ENCODE measurements at regions not wholly inside any gene's neighbourhood (a gene's known extent, or its start where the extent isn't known, plus 50 kb on each side); places are given as distances from the start of the nearest gene placed in this dataset.

DNA sequence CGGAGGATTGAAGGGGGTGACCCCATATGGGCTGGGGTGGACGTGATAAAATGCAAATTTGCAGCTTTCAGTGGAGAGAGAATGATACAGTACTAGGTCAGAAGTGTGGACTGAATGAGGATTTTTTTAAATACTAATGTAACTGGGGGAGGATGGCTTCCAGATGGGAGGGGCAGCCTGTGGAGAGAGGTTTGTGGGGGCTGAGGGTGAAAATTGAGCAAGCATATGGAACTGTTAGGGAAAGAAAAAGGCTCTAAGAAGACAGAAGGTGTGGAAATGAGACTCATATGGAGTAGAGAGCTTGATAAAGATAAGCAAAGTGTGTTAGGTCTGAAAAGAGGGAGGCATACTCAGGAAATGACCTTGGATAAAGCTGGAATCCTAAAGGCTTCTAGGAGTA is 926.4 kb downstream of the IGSF11 start:
- no peaks in the 10 kb centered on the region for H3K36me3 ChIP-seq (replicated peaks in 1 of 2; ENCODE audit: control insufficient read depth in 1 of 2, insufficient read depth in 2 of 2, low read length in 1 of 2)
- WGBS (ENCODE audit: low lambda C conversion rate), result 47% methylated on average over 2 of the region's 2 CpGs
- H4K20me1 ChIP-seq (ENCODE audit: insufficient read depth), result no peaks in the 10 kb centered on the region
- TF ChIP-seq, protein P1, sequence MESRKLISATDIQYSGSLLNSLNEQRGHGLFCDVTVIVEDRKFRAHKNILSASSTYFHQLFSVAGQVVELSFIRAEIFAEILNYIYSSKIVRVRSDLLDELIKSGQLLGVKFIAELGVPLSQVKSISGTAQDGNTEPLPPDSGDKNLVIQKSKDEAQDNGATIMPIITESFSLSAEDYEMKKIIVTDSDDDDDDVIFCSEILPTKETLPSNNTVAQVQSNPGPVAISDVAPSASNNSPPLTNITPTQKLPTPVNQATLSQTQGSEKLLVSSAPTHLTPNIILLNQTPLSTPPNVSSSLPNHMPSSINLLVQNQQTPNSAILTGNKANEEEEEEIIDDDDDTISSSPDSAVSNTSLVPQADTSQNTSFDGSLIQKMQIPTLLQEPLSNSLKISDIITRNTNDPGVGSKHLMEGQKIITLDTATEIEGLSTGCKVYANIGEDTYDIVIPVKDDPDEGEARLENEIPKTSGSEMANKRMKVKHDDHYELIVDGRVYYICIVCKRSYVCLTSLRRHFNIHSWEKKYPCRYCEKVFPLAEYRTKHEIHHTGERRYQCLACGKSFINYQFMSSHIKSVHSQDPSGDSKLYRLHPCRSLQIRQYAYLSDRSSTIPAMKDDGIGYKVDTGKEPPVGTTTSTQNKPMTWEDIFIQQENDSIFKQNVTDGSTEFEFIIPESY (IDR thresholded peaks at IDR 0.05; ENCODE audit: borderline replicate concordance, low read depth), result no peak
- TF ChIP-seq, protein P2, sequence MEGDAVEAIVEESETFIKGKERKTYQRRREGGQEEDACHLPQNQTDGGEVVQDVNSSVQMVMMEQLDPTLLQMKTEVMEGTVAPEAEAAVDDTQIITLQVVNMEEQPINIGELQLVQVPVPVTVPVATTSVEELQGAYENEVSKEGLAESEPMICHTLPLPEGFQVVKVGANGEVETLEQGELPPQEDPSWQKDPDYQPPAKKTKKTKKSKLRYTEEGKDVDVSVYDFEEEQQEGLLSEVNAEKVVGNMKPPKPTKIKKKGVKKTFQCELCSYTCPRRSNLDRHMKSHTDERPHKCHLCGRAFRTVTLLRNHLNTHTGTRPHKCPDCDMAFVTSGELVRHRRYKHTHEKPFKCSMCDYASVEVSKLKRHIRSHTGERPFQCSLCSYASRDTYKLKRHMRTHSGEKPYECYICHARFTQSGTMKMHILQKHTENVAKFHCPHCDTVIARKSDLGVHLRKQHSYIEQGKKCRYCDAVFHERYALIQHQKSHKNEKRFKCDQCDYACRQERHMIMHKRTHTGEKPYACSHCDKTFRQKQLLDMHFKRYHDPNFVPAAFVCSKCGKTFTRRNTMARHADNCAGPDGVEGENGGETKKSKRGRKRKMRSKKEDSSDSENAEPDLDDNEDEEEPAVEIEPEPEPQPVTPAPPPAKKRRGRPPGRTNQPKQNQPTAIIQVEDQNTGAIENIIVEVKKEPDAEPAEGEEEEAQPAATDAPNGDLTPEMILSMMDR (IDR thresholded peaks at IDR 0.05), result no peak
- TF ChIP-seq RXRA (IDR thresholded peaks at IDR 0.05; ENCODE audit: borderline replicate concordance, low read depth), result no peak
- no peak for TF ChIP-seq EP300 (IDR thresholded peaks at IDR 0.05; ENCODE audit: borderline replicate concordance in 1 of 2, low read depth in 1 of 2, low read length in 1 of 2)
- TF ChIP-seq JUND (IDR thresholded peaks at IDR 0.05), result no peak
- TF ChIP-seq GABPA (IDR thresholded peaks at IDR 0.05; ENCODE audit: low read depth), result no peak
- no peak for TF ChIP-seq FOXM1 (IDR thresholded peaks at IDR 0.05; ENCODE audit: low read depth)
- TF ChIP-seq POLR2AphosphoS5 (IDR thresholded peaks at IDR 0.05; ENCODE audit: low read depth, low read length), result no peak
- no peak for TF ChIP-seq SMC3 (IDR thresholded peaks at IDR 0.05; ENCODE audit: low read depth, low read length)
- no peak for TF ChIP-seq MXI1 (IDR thresholded peaks at IDR 0.05; ENCODE audit: low read depth, low read length)
- no peak for TF ChIP-seq RAD21 (IDR thresholded peaks at IDR 0.05; ENCODE audit: low read length)
- TF ChIP-seq, protein P3, sequence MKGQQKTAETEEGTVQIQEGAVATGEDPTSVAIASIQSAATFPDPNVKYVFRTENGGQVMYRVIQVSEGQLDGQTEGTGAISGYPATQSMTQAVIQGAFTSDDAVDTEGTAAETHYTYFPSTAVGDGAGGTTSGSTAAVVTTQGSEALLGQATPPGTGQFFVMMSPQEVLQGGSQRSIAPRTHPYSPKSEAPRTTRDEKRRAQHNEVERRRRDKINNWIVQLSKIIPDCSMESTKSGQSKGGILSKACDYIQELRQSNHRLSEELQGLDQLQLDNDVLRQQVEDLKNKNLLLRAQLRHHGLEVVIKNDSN (IDR thresholded peaks at IDR 0.05; ENCODE audit: borderline replicate concordance, low read depth), result no peak
- TF ChIP-seq, protein P4, sequence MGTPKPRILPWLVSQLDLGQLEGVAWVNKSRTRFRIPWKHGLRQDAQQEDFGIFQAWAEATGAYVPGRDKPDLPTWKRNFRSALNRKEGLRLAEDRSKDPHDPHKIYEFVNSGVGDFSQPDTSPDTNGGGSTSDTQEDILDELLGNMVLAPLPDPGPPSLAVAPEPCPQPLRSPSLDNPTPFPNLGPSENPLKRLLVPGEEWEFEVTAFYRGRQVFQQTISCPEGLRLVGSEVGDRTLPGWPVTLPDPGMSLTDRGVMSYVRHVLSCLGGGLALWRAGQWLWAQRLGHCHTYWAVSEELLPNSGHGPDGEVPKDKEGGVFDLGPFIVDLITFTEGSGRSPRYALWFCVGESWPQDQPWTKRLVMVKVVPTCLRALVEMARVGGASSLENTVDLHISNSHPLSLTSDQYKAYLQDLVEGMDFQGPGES (IDR thresholded peaks at IDR 0.05; ENCODE audit: low read depth, low read length), result no peak
- no peak for TF ChIP-seq RCOR1 (IDR thresholded peaks at IDR 0.05; ENCODE audit: low read length)
- no peak for TF ChIP-seq FOXJ3 (CRISPR knock-in tag; IDR thresholded peaks at IDR 0.05)
- TF ChIP-seq TEAD4 (IDR thresholded peaks at IDR 0.05; ENCODE audit: borderline replicate concordance, insufficient read depth), result no peak
- TF ChIP-seq SIN3A (IDR thresholded peaks at IDR 0.05; ENCODE audit: borderline replicate concordance, low read depth, low read length), result no peak
- no peak for TF ChIP-seq TCF12 (IDR thresholded peaks at IDR 0.05)
- TF ChIP-seq TAF1 (IDR thresholded peaks at IDR 0.05; ENCODE audit: borderline replicate concordance, low read depth, low read length), result no peak
- H3K27me3 ChIP-seq (ENCODE audit: insufficient read depth), result no peaks in the 10 kb centered on the region
- H3K9me2 ChIP-seq, result no peaks in the 10 kb centered on the region
- H3K79me2 ChIP-seq (ENCODE audit: insufficient read depth), result no peaks in the 10 kb centered on the region
- no peaks in the 10 kb centered on the region for H3F3A ChIP-seq (replicated peaks; ENCODE audit: insufficient read depth)
- CTCF ChIA-PET, result no interaction called here
- no peak for DNase-seq
- no peaks in the 10 kb centered on the region for H3K9me3 ChIP-seq
- H2AFZ ChIP-seq (ENCODE audit: low read depth), result no peak overlapping the region
- no peaks in the 10 kb centered on the region for H3K4me1 ChIP-seq (ENCODE audit: control insufficient read depth in 1 of 2, insufficient read depth in 2 of 2, low read depth in 1 of 2, low read length in 1 of 2)
- POLR2A ChIA-PET, result no interaction called here
- H3K4me3 ChIP-seq (ENCODE audit: low read depth in 2 of 2, low read length in 1 of 2), result no peak overlapping the region
- H3K9ac ChIP-seq, result no peak overlapping the region
- H3K27ac ChIP-seq (ENCODE audit: low read depth in 2 of 2, low read length in 1 of 2), result no peak overlapping the region
- no peak overlapping the region for H3K4me2 ChIP-seq
